ENCODE measurements at regions not wholly inside any gene's neighbourhood (a gene's known extent, or its start where the extent isn't known, plus 50 kb on each side); places are given as distances from the start of the nearest gene placed in this dataset.

DNA sequence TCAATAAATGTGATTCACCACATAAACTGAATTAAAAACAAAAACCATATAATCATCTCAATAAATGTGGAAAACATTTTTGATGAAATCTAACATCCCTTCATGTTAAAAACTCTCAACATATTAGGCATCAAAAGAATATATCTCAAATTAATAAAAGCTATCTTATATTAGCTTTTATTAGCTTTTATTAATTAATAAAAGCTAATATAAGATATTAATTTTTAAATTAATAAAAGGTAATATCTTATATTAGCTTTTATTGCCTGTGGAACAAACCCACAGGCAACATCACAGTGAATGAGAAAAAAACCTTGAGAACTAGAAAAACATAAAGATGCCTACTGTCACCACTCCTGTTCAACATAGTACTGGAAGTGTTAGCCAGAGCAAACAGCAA lies 338.9 kb upstream of the GRIA1 start:
- no peak for DNase-seq (ENCODE audit: low read depth)
- TF ChIP-seq, protein P1, sequence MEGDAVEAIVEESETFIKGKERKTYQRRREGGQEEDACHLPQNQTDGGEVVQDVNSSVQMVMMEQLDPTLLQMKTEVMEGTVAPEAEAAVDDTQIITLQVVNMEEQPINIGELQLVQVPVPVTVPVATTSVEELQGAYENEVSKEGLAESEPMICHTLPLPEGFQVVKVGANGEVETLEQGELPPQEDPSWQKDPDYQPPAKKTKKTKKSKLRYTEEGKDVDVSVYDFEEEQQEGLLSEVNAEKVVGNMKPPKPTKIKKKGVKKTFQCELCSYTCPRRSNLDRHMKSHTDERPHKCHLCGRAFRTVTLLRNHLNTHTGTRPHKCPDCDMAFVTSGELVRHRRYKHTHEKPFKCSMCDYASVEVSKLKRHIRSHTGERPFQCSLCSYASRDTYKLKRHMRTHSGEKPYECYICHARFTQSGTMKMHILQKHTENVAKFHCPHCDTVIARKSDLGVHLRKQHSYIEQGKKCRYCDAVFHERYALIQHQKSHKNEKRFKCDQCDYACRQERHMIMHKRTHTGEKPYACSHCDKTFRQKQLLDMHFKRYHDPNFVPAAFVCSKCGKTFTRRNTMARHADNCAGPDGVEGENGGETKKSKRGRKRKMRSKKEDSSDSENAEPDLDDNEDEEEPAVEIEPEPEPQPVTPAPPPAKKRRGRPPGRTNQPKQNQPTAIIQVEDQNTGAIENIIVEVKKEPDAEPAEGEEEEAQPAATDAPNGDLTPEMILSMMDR (conservative IDR thresholded peaks at IDR 0.05; ENCODE audit: low read depth, low read length), result no peak
- H3K4me3 ChIP-seq (ENCODE audit: low read length), result no peak overlapping the region

DNA sequence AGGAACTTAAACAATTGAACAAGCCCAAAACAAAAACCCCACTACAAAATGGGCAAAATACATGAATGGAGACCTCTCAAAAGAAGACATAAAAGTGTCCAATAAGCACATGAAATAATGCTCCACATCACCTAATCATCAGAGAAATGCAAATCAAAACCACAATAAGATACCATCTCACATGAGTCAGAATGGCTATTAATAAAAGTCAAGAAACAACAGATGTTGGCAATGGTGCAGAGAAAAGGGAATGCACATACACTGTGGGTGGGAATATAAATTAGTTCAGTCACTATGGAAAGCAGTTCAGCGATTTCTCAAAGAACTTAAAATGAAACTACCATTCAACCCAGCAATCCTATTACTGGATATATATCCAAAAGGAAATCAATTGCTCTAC lies 337.4 kb upstream of the GRIA1 start:
- no peak for DNase-seq (ENCODE audit: low read depth)
- H3K4me3 ChIP-seq (ENCODE audit: low read length), result no peak overlapping the region
- TF ChIP-seq, protein P1 (conservative IDR thresholded peaks at IDR 0.05; ENCODE audit: low read depth, low read length), result no peak

DNA sequence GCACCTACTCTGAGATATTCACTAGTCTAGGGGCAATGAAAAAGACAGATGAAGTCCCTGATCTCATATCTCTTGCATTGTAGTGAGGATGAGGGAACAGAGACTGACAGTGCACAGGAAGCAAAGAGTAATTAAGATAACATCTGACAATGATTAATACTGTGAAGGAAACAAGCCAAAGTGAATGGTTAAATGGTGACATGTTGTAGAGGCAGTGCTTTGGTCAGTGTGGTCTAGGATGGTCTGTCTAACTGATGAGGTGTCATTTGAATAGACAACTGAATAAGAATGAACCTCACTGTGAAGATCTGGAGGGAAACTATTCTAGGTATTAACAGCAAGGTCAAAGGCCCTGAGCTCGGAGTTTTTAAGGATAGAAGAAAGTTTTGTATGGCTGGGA lies 333.3 kb upstream of the GRIA1 start:
- H3K4me3 ChIP-seq (ENCODE audit: low read length), result no peak overlapping the region
- TF ChIP-seq, protein P1 (conservative IDR thresholded peaks at IDR 0.05; ENCODE audit: low read depth, low read length), result no peak
- no peak for DNase-seq (ENCODE audit: low read depth)

DNA sequence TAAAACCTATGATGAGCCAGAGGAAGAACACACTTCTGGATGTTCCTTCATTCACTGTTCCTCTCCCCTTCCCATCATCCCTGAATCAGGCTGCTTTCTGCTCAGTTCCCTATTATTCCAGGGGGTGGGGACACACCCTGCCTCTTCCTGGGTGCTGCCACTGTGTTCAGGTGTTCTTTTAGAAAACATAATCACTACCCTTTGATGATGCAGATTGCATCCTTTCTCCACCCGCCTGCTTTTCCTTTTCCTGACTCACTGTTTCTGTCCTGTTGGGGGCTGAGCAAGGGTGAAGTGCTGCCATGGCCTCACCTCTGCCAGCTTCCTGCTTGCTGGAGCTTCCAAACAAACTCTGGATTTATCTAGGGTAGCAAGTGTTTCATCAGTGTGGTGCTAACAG lies 331.9 kb upstream of the GRIA1 start:
- DNase-seq (ENCODE audit: low read depth), result no peak
- H3K4me3 ChIP-seq (ENCODE audit: low read length), result no peak overlapping the region
- TF ChIP-seq, protein P1 (conservative IDR thresholded peaks at IDR 0.05; ENCODE audit: low read depth, low read length), result no peak

DNA sequence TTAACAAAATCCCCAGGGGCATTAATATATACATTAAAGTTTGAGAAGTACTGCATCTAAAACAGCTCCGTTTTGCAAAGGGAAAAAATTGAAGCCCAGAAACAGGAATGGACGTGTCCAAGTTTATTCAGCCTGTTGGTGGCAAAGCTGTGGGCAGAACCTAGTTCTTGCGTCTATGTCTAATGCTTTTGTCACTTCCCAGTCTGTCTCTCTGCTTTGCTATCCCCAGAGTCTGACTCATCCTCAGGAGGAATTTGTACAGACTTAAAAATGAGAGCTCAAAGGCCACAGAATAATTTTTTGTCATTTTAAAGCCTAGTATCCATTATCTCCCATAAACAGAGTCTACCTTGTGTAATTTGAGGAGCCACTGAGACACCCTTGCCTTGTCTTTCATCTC lies 330.9 kb upstream of the GRIA1 start:
- DNase-seq (ENCODE audit: low read depth), result no peak
- TF ChIP-seq, protein P1 (conservative IDR thresholded peaks at IDR 0.05; ENCODE audit: low read depth, low read length), result no peak
- no peak overlapping the region for H3K4me3 ChIP-seq (ENCODE audit: low read length)

DNA sequence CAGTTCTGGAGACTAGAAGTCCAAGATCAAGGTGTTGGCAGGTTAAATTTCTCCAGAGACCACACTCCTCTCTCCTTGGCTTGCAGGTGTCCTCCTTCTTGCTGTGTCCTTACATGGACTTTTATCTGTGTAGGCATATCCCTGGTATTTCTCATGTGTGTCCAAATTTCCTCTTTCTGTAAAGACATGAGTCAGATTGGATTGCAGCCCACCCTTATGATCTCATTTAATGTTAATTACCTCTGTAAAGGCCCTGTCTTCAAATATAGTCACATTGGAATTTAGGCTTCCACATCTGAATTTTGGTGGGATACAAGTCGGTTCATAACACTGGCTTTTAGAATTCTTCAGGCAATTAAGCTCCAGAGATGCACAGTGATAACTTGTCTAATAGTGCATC lies 322.2 kb upstream of the GRIA1 start:
- DNase-seq (ENCODE audit: low read depth), result no peak
- no peak overlapping the region for H3K4me3 ChIP-seq (ENCODE audit: low read length)
- TF ChIP-seq, protein P1 (conservative IDR thresholded peaks at IDR 0.05; ENCODE audit: low read depth, low read length), result no peak

DNA sequence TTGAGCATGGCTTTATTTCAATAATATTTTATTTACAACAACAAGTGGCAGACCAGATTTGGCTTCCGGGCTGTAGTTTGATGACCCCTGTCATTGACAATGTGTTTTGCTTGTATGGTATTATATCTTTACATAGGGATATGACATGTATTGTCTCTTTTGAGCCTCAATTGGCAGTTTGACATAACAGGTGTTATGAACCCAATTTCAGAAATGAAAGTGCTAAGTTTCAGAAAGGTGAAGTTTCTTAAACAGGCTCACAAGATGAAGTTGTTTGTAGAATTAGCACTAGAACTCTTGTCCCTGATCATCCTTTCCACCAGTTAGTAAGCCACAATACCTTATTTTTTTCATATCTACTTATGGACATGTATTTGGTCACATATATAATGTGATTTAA lies 303.0 kb upstream of the GRIA1 start:
- no peak overlapping the region for H3K4me3 ChIP-seq (ENCODE audit: low read length)
- TF ChIP-seq, protein P1 (conservative IDR thresholded peaks at IDR 0.05; ENCODE audit: low read depth, low read length), result no peak
- no peak for DNase-seq (ENCODE audit: low read depth)
